HT-29 (cell line): ENCODE measurements at regions not wholly inside any gene's neighbourhood (a gene's known extent, or its start where the extent isn't known, plus 50 kb on each side); places are given as distances from the start of the nearest gene placed in this dataset.
"Not testable (repeated sequence)": the region's sequence is repeated elsewhere in the genome, so short reads cannot be mapped to it uniquely, and the experiment has no call there.

Source experiments
- DNase-seq: peaks from one replicate; pipeline ENCODE4 v3.0.0-alpha.2; 2015; ENCODE audit warnings: low spot score

- DNase-seq, result no peak
Observed at GRCh38 chr10:117458571-117458970, 83.3 kb upstream of the PDZD8 start.

DNA sequence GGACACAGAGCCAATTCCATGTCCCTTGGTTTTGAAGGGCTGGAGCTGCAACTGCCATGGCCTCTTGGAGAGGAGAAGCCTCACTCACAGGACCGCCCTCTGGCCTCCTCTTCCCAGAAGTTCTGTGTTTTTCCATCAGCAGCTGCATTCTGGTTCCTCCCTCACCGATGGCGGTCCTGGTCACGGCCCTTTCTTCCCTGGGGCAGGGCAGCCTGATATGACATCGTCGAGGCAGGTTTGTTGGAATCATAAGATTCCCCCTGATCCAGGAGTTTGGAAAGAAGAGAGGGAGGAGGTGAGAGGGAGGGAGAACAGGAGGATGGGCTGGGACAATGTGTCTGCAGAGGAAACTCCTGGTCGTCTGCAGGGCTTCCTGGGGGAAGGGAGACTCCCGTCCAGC lies 82.7 kb upstream of the PDZD8 start:
- no peak for DNase-seq

- DNase-seq, result peak; percentile 2
Observed at GRCh38 chr10:117457071-117457810, 82.0 kb upstream of the PDZD8 start.

DNA sequence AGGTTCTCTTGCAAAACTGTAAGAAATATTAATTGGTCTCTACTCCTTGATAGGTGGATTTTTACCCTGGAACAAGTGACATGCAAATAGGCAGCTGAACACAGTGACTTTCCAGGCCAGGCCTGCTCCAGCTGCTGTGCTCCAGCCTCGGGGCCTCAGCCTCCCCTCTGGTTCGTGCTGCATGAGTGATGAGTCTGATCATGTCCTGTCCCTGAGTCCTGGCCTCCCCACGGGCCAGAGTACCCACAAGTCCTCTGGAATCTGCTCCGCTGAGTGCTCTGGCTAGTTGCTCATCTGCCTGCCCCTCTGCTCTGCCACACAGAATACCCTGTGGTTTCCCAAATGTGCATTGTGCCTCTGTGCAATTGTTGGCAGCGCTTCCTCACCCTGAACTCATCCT lies 80.1 kb upstream of the PDZD8 start:
- no peak for DNase-seq

- no peak for DNase-seq
Observed at GRCh38 chr10:117454502-117454901, 79.3 kb upstream of the PDZD8 start.

DNA sequence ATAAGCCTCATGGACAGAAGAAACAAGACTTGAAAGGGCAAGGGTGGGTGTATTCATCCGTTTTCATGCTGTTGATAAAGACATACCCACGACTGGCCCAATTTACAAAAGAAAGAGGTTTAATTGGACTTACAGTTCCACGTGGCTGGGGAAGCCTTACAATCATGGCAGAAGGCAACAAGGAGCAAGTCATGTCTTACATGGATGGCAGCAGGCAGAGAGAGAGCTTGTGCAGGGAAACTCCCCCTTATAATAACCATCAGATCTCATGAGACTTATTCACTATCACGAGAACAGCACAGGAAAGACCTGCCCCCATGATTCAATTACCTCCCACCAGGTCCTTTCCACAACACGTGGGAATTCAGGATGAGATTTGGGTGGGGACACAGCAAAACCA lies 78.2 kb upstream of the PDZD8 start:
- not testable (repeated sequence) for DNase-seq

DNA sequence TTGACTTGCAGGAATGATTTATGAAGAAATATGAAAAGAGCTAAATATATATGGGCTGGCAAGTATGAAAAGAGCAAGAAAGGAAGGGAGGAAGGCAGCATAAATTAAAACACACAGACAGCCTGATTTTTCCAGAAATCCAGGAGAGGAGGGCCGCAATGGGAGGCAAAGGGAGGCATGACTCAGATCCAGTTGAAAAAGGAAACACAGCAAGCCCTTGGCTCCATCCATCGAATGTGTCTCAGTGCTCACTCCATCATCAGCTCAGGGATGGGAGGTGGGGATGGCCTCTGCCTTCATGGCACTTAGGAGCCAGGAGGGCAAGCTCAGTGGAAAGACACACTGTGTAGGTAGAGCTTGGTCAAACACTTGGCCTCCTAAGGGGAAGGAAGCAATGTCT lies 75.7 kb upstream of the PDZD8 start:
- no peak for DNase-seq

DNA sequence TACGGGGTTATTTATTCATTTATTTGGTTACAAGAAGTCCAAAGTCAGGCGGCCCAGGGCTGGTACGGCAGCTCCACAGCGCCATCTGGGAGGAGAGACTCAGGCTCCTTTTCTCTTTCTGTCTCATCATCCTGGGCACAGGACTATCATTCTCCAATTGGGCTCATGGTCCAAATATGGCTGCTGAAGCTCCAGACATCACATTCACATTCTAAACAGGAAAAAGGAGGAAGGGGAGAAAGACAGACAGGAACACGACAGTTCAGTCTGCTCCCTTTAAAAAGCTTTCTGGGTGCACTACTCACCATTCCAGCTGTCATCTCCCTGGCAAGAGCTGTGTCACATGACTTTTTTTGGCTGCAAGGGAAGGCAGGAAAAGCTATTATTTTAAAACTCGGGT lies 74.4 kb upstream of the PDZD8 start:
- peak; percentile 53 for DNase-seq

- no peak for DNase-seq
Observed at GRCh38 chr10:117448802-117449201, 73.6 kb upstream of the PDZD8 start.

- no peak for DNase-seq
Observed at GRCh38 chr10:117445992-117446391, 70.8 kb upstream of the PDZD8 start.

GRCh38 chr10:117444497-117445040 lies 69.3 kb upstream of the PDZD8 start:
- no peak for DNase-seq

DNA sequence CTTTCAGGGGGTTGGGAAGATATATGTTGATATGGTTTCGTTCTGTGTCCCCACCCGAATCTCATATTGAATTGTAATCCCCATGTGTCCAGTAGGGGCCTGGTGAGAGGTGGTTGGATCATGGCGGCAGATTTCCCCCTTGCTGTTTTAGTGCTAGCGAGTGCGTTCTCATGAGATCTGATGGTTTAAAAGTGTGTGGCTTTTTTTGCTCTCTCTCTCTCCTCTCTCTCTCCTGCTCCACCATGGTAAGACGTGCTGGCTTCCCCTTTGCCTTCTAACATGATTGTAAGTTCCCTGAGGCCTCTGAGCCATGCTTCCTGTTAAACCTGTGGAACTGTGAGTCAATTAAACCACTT lies 68.4 kb upstream of the PDZD8 start:
- no peak for DNase-seq

GRCh38 chr10:117442944-117443685 lies 67.9 kb upstream of the PDZD8 start:
- DNase-seq, result peak; percentile 80

DNA sequence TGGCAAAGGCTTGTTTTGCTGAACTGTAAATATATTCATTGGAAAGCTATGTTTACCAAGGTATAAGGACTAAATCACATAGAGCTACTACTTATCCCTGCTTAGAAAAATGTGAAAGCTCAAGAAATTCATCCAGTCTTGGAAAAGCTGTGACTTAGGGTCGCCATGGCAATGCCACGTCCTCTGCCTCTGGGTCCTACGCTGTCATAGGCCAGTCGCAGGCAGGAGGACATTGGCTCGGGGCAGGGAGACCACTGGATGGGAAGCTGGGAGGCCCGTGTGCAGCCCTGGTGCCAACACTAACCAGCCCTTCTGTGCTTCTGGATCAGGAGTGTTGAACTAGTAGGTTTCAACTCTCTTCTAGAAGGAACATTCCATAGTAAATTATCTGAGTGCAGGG lies 67.3 kb upstream of the PDZD8 start:
- DNase-seq, result no peak

DNA sequence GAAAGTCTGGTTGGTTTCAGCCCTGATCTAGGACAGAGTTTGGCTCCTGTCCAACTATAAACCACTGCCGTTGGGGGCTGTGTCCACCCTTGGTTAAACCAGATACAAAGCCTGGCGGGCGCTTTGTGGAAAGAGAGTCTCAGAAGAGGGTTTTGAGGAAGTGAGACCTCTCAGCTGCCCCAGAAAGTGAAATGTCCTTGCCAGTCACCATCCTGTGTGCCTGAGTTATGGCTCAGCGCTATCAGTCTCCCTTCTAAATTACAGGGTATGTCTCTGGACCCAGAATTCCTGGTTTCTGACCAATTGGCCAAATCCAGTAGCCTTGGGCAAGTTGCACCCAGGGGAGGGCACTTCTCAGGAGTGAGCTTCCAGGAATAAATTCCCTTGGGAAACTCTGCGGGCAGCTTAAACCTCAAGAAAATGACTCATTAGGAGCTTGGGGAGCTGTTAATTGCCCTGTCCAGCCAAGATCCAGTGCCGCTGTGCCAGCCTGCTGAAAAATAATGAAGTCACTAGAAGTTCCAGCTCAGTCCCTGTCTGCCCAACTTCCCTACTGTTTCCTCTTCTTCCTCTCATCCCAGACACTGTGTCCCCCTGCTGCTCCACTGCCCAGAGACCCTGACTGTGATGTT lies 66.7 kb upstream of the PDZD8 start:
- DNase-seq, result peak; percentile 7

GRCh38 chr10:117441361-117441760 lies 66.1 kb upstream of the PDZD8 start:
- no peak for DNase-seq

GRCh38 chr10:117439243-117439912 lies 64.1 kb upstream of the PDZD8 start:
- DNase-seq, result no peak

DNA sequence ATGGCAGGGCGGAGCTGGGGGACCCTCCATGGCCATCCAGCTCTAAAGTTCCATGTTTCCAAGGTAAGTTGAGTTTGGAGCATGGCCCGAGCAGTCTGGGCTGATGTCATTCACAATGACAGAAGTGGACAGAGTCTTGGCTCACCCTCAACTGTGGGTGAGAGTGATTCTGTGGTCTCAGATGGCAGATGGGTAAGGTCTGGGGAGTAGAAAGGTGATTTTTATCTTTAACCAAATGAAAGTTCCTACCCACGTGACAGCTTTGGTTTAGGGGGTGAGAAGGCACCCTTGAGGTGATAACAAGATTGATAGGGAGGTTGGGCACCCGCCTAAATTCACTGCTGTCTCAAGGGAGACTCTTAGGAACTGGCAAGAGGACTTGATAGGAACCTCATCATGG lies 57.6 kb upstream of the PDZD8 start:
- DNase-seq, result no peak

DNA sequence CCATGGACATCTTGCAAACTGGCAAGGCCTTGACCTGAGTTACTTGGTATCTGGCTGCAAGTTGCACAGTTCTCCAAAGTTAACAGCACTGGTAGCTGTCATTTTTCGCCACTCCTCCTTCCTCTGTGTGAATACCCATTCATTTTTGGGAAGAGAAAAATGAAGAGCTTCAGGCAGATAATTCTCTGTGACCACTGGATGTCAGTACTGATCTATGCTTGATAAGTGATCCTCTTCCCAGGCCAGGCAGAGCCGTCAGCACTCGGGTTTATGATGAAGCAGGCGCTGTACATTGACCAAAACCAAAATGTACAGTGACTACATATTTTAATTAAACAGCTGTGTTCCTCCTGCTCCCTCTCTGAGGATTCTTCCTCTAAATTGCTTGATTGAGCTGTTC lies 55.9 kb upstream of the PDZD8 start:
- no peak for DNase-seq

DNA sequence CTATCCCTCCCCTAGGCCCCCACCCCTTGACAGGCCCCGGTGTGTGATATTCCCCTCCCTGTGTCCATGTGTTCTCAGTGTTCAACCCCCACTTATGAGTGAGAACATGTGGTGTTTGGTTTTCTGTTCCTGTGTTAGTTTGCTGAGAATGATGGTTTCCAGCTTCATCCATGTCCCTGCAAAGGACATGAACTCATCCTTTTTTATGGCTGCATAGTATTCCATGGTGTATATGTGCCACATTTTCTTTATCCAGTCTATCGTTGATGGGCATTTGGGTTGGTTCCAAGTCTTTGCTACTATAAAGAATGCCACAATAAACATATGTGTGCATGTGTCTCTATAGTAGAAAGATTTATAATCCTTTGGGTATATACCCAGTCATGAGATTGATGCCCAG lies 55.3 kb upstream of the PDZD8 start:
- DNase-seq, result not testable (repeated sequence)

GRCh38 chr10:117429643-117430265 lies 54.5 kb upstream of the PDZD8 start:
- DNase-seq, result no peak

- DNase-seq, result no peak
Observed at GRCh38 chr10:117427356-117427755, 52.1 kb upstream of the PDZD8 start.
